GM12878 (cell line): ENCODE measurements at regions not wholly inside any gene's neighbourhood (a gene's known extent, or its start where the extent isn't known, plus 50 kb on each side); places are given as distances from the start of the nearest gene placed in this dataset.

Experiments used
- ATAC-seq: fragments of 200-7000 bp; cut with Tn5 transposase; 3 replicates; pipeline ENCODE4 v1.9.1; 2020; ENCODE audit warnings: mild to moderate bottlenecking, moderate library complexity
- BruUV-seq: library from RNA; stranded (reverse); fragments of 400-500 nt; replicated peaks from 2 replicates; lab custom pipeline; 2021; lab: Mats Ljungman, UMichigan
- CTCF ChIA-PET: fragments of 300-600 bp; sonication (Branson Sonifier 250); formaldehyde crosslinking; extraction: SDS; loops from one replicate; lab custom pipeline; 2021; ENCODE audit warnings: inconsistent platforms; lab: Yijun Ruan, JAX
- POLR2A ChIA-PET: fragments of 350-600 bp; formaldehyde crosslinking; extraction: SDS; loops from one replicate; lab custom pipeline; 2021; ENCODE audit warnings: inconsistent platforms; lab: Charles Lee
- RAD21 ChIA-PET: fragments of 300-600 bp; sonication (Branson Sonifier 250); formaldehyde crosslinking; loops from one replicate; lab custom pipeline; 2023; ENCODE audit warnings: antibody characterized with exemption; ENCODE audit not compliant: unreplicated experiment; lab: Charles Lee
- SMC1A ChIA-PET: fragments of 300-600 bp; sonication (Branson Sonifier 250); formaldehyde crosslinking; loops from one replicate; lab custom pipeline; 2023; ENCODE audit not compliant: unreplicated experiment, uncharacterized antibody; lab: Charles Lee
- DNase-seq: peaks from one replicate; pipeline ENCODE4 v3.0.0-alpha.2; 2011; ENCODE audit warnings: low read depth, low spot score
- FAIRE-seq: peaks from 3 replicates; lab custom pipeline; 2011; peaks lifted over from hg19 to GRCh38; lab: Jason Lieb, UNC
- H2AFZ ChIP-seq: 2 replicates; pipeline ENCODE4 v1.6.0; 2011; ENCODE audit warnings: low read depth, low read length, control low read depth; ENCODE audit not compliant: control insufficient read depth
- H3K27ac ChIP-seq: 2 replicates; pipeline ENCODE4 v1.5.1; 2011; ENCODE audit warnings: control low read depth; ENCODE audit not compliant: control insufficient read depth, insufficient read depth
- H3K27me3 ChIP-seq, 2 experiments: replicated peaks in 1 of 2; 2 replicates each; pipeline versions ENCODE4 v1.6.0 to v1.6.1; 2011; ENCODE audit warnings: low read length in 1 of 2; ENCODE audit not compliant: control insufficient read depth in 2 of 2, insufficient read depth in 2 of 2
- H3K36me3 ChIP-seq, 2 experiments: 2 replicates each; pipeline ENCODE4 v1.5.1; 2011; ENCODE audit warnings: low read length in 1 of 2; ENCODE audit not compliant: control insufficient read depth in 2 of 2, insufficient read depth in 2 of 2
- H3K4me1 ChIP-seq: 2 replicates; pipeline ENCODE4 v1.6.1; 2011; ENCODE audit warnings: mild to moderate bottlenecking, low read length, moderate library complexity, mixed read lengths; ENCODE audit not compliant: control insufficient read depth, insufficient read depth
- H3K4me2 ChIP-seq: 2 replicates; pipeline ENCODE4 v1.6.0; 2011; ENCODE audit warnings: control low read depth; ENCODE audit not compliant: control insufficient read depth, insufficient read depth
- H3K4me3 ChIP-seq: fragments of 200-600 bp; sonication (generic); 2 replicates; pipeline ENCODE4 v1.5.1; 2016
- H3K79me2 ChIP-seq: 2 replicates; pipeline ENCODE4 v1.6.0; 2011; ENCODE audit warnings: low read length; ENCODE audit not compliant: control insufficient read depth, insufficient read depth
- H3K9ac ChIP-seq: 2 replicates; pipeline ENCODE4 v1.8.0; 2011; ENCODE audit warnings: low read length, control low read depth, mixed read lengths; ENCODE audit not compliant: control insufficient read depth, insufficient read depth
- H3K9me3 ChIP-seq: replicated peaks from 3 replicates; pipeline ENCODE4 v1.5.1; 2011; ENCODE audit warnings: mild to moderate bottlenecking, low read length; ENCODE audit not compliant: control insufficient read depth, insufficient read depth
- H4K20me1 ChIP-seq: 2 replicates; pipeline ENCODE4 v1.6.0; 2011; ENCODE audit not compliant: control insufficient read depth, insufficient read depth
- BACH1 ChIP-seq: fragments of 450-650 bp; IDR thresholded peaks from 2 replicates; pipeline ENCODE4 v1.6.1; 2017; ENCODE audit warnings: mild to moderate bottlenecking, borderline replicate concordance
- BRCA1 ChIP-seq: IDR thresholded peaks from 2 replicates; pipeline ENCODE4 v1.6.1; 2011; ENCODE audit warnings: low read depth, low read length, improper control_type of control experiment
- HDGF ChIP-seq: fragments of 450-650 bp; IDR thresholded peaks from 2 replicates; pipeline ENCODE4 v1.6.1; 2016; ENCODE audit warnings: antibody characterized with exemption
- IKZF2 ChIP-seq, 2 experiments: fragments of 450-650 bp; IDR thresholded peaks; 2 replicates each; pipeline ENCODE4 v1.6.1; 2017; ENCODE audit warnings: mild to moderate bottlenecking in 2 of 2, moderate library complexity in 2 of 2
- JUND ChIP-seq: IDR thresholded peaks from 2 replicates; pipeline ENCODE4 v1.6.1; 2012; ENCODE audit warnings: low read depth, mild to moderate bottlenecking, low read length, improper control_type of control experiment, moderate library complexity
- KLF5 ChIP-seq: fragments of 450-650 bp; IDR thresholded peaks from 2 replicates; pipeline ENCODE4 v1.6.1; 2014; ENCODE audit warnings: mild to moderate bottlenecking; ENCODE audit not compliant: partially characterized antibody
- LARP7 ChIP-seq: fragments of 450-650 bp; IDR thresholded peaks from 2 replicates; pipeline ENCODE4 v1.6.1; 2017; ENCODE audit warnings: mild to moderate bottlenecking
- NBN ChIP-seq: fragments of 450-650 bp; IDR thresholded peaks from 2 replicates; pipeline ENCODE4 v1.6.1; 2016
- NFYA ChIP-seq: IDR thresholded peaks from 2 replicates; pipeline ENCODE4 v1.6.1; 2011; ENCODE audit warnings: low read depth, mild to moderate bottlenecking, low read length, improper control_type of control experiment, borderline replicate concordance
- POLR2AphosphoS2 ChIP-seq: IDR thresholded peaks from 2 replicates; pipeline ENCODE4 v1.6.1; 2011; ENCODE audit warnings: low read depth, mild to moderate bottlenecking, low read length, improper control_type of control experiment, moderate library complexity
- RBBP5 ChIP-seq: fragments of 200-600 bp; sonication (generic); conservative IDR thresholded peaks from 2 replicates; pipeline ENCODE4 v1.6.1; 2016
- TAF1 ChIP-seq: IDR thresholded peaks from 2 replicates; pipeline ENCODE4 v1.6.1; 2011; ENCODE audit warnings: mild to moderate bottlenecking, low read depth, low read length, borderline replicate concordance
- TCF12 ChIP-seq: IDR thresholded peaks from 2 replicates; pipeline ENCODE4 v1.6.1; 2011; ENCODE audit warnings: low read depth, mild to moderate bottlenecking, low read length
- TCF7 ChIP-seq: IDR thresholded peaks from 2 replicates; pipeline ENCODE4 v1.6.1; 2014; ENCODE audit warnings: antibody characterized with exemption, borderline replicate concordance
- YBX1 ChIP-seq: fragments of 450-650 bp; IDR thresholded peaks from 2 replicates; pipeline ENCODE4 v1.6.1; 2016; ENCODE audit warnings: antibody characterized with exemption
- ZBED1 ChIP-seq: IDR thresholded peaks from 2 replicates; pipeline ENCODE4 v1.6.1; 2016; ENCODE audit warnings: borderline replicate concordance
- ZBTB11 ChIP-seq: fragments of 450-650 bp; formaldehyde crosslinking; IDR thresholded peaks from 2 replicates; pipeline ENCODE4 v1.5.0; 2022; ENCODE audit warnings: mild to moderate bottlenecking, missing genetic modification characterization
- WGBS: methylation state at CpG from one replicate; pipeline ENCODE4 v1.1.6; 2016; ENCODE audit warnings: low lambda C conversion rate; ENCODE audit not compliant: insufficient replicate concordance, insufficient coverage; ENCODE audit errors: missing lambda C conversion rate; 5-methylcytosine and 5-hydroxymethylcytosine counted together
- in situ Hi-C: fragments of 300-500 bp; cut with MboI; formaldehyde crosslinking; loops from 9 replicates; pipeline ENCODE4 v1.14.3; 2018; ENCODE audit warnings: mixed read lengths
- intact Hi-C: fragments of 100-400 bp; cut with micrococcal nuclease; formaldehyde crosslinking; loops from one replicate; pipeline ENCODE4 v1.14.2; 2022; ENCODE audit not compliant: unreplicated experiment
- TF ChIP-seq, protein P1 (sequence below): IDR thresholded peaks from 2 replicates; pipeline ENCODE4 v1.6.1; 2011; ENCODE audit warnings: low read depth, mild to moderate bottlenecking, low read length, moderate library complexity, borderline replicate concordance; ENCODE audit errors: extremely low read depth

GRCh38 chr7:34343667-34344066 is 314.4 kb upstream of the NPSR1 start:
- BruUV-seq: no TSS peak
- Histone ChIP-seq H3K9me3 (no peaks in the 10 kb centered on the region), H3K9ac (no peak overlapping the region)
- no peak for DNase-seq
- 0% methylated on average over 1 of the region's 1 CpG for WGBS
- CTCF ChIA-PET: interaction anchor here (1.1 kb wide), 1 partner anchor 23 kb away, joined by 3 read pairs; no protein-coding TSS in a partner anchor
- TF ChIP-seq BACH1 (no peak), POLR2AphosphoS2 (no peak), TCF7 (no peak), NFYA (no peak), YBX1 (no peak), JUND (no peak), HDGF (no peak), NBN (no peak), RBBP5 (no peak), TCF12 (no peak), ZBED1 (no peak), LARP7 (no peak), IKZF2 (IDR thresholded peaks at IDR 0.05) (no peak), TAF1 (no peak), ZBTB11 (CRISPR knock-in tag) (no peak), BRCA1 (no peak), KLF5 (no peak)
- TF ChIP-seq, protein P1, sequence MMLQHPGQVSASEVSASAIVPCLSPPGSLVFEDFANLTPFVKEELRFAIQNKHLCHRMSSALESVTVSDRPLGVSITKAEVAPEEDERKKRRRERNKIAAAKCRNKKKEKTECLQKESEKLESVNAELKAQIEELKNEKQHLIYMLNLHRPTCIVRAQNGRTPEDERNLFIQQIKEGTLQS: no peak
- TF ChIP-seq, all 136 proteins: peak for 0
- Histone ChIP-seq H3K4me2 (no peak overlapping the region), H3K79me2 (no peaks in the 10 kb centered on the region), H3K27ac (no peak overlapping the region), H3K4me1 (no peaks in the 10 kb centered on the region), H3K4me3 (no peak overlapping the region), H4K20me1 (no peaks in the 10 kb centered on the region), H3K36me3 (no peaks in the 10 kb centered on the region), H2AFZ (no peak overlapping the region), H3K27me3 (no peaks in the 10 kb centered on the region)
- FAIRE-seq (no peak), ATAC-seq (no peak)
- intact Hi-C loops (no loop called here), in situ Hi-C loops (no loop called here)
- SMC1A ChIA-PET: no interaction called here
- RAD21 ChIA-PET: interaction anchor here (0.6 kb wide), 1 partner anchor 19 kb away, joined by 3 read pairs; no protein-coding TSS in a partner anchor
- POLR2A ChIA-PET: no interaction called here
